ENCODE measurements at regions not wholly inside any gene's neighbourhood (a gene's known extent, or its start where the extent isn't known, plus 50 kb on each side); places are given as distances from the start of the nearest gene placed in this dataset.

DNA sequence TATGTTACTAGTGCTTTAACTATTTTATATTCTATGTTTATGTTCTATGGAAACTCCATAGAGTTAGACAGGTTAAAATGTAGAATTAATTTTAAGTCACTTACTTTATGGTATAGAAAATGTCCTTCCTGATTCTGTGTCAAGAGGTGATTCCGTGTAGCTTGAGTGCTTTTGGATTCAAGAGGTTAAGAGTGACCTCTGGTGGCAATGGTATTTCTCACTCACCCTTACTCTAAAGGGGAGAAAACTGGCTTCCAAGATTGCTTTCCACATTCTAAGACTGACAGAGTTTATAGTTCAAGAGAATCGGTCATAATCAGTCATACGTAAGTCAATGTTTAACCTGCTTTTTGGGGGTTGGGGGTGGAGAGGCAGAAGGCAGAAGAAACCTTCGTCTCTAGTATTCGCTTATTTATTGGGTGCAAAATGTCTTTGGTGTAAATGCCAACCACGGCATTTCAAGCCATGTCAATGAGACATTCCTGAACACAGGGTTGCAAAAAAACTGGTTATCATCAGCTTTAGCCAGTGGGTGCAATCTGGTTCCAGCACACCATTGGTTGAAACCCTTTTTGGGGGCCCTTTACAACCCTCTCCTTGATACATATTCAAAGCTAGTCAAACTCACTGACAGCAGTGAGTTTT lies 92.0 kb upstream of the VGLL3 start:
- CTCF ChIA-PET = interaction anchor here (0.7 to 3.7 kb wide), 11 partner anchors 9 to 380 kb away, joined by 3 to 35 read pairs (median 4); no protein-coding TSS in a partner anchor
- TF ChIP-seq SOX15 (CRISPR knock-in tag; IDR thresholded peaks at IDR 0.05) (no peak), ZBTB21 (CRISPR knock-in tag; IDR thresholded peaks at IDR 0.05; ENCODE audit: borderline replicate concordance) (no peak), CREM (CRISPR knock-in tag; IDR thresholded peaks at IDR 0.05) (no peak)
- TF ChIP-seq, protein P1, sequence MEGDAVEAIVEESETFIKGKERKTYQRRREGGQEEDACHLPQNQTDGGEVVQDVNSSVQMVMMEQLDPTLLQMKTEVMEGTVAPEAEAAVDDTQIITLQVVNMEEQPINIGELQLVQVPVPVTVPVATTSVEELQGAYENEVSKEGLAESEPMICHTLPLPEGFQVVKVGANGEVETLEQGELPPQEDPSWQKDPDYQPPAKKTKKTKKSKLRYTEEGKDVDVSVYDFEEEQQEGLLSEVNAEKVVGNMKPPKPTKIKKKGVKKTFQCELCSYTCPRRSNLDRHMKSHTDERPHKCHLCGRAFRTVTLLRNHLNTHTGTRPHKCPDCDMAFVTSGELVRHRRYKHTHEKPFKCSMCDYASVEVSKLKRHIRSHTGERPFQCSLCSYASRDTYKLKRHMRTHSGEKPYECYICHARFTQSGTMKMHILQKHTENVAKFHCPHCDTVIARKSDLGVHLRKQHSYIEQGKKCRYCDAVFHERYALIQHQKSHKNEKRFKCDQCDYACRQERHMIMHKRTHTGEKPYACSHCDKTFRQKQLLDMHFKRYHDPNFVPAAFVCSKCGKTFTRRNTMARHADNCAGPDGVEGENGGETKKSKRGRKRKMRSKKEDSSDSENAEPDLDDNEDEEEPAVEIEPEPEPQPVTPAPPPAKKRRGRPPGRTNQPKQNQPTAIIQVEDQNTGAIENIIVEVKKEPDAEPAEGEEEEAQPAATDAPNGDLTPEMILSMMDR (IDR thresholded peaks at IDR 0.05) = 0 out of 2 replicates have a peak, but pooled peaks have one; percentile 21
- peak; percentile 95 for ATAC-seq
- Mint-ChIP-seq H3K9me3 (no peaks in the 10 kb centered on the region), H3K27me3 (ENCODE audit: low read depth) (no peaks in the 10 kb centered on the region; the same call in 1 of the 2 replicates), H3K4me1 (peaks cover 13% of the 10 kb centered on the region), H3K36me3 (no peaks in the 10 kb centered on the region), H3K4me3 (no peak overlapping the region), H3K27ac (no peak overlapping the region; the same call in 1 of the 2 replicates)
- POLR2A ChIA-PET = no interaction called here
- DNase-seq (ENCODE audit: low spot score) = no peak

DNA sequence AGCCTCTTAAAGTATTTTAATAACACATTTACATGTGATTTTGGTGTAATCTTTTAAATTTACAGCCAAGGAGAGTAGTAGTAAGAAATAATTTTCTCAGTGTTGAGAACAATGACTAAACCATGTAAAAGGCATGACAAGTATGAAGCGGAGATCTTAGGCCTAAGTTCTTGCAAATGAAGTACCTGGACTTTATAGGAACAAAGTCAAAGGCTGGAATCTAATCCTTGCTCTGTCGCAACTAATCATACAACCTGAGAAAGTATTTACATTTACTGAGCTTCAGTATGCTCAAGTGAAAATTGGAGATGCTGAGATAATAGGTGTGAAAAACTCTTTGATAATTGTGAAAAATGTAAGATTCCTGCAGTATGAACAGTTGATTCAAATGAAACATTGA lies 86.4 kb upstream of the VGLL3 start:
- DNase-seq (ENCODE audit: low spot score) = no peak
- Mint-ChIP-seq H3K27me3 (ENCODE audit: low read depth) (no peaks in the 10 kb centered on the region), H3K4me3 (no peak overlapping the region), H3K27ac (no peak overlapping the region), H3K9me3 (no peaks in the 10 kb centered on the region), H3K36me3 (no peaks in the 10 kb centered on the region), H3K4me1 (no peaks in the 10 kb centered on the region)
- POLR2A ChIA-PET = no interaction called here
- TF ChIP-seq, protein P2, sequence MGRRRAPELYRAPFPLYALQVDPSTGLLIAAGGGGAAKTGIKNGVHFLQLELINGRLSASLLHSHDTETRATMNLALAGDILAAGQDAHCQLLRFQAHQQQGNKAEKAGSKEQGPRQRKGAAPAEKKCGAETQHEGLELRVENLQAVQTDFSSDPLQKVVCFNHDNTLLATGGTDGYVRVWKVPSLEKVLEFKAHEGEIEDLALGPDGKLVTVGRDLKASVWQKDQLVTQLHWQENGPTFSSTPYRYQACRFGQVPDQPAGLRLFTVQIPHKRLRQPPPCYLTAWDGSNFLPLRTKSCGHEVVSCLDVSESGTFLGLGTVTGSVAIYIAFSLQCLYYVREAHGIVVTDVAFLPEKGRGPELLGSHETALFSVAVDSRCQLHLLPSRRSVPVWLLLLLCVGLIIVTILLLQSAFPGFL (CRISPR knock-in tag; IDR thresholded peaks at IDR 0.05; ENCODE audit: borderline replicate concordance) = no peak
- no peak for TF ChIP-seq ZNF423 (CRISPR knock-in tag; IDR thresholded peaks at IDR 0.05)
- no peak for TF ChIP-seq NFYB (CRISPR knock-in tag; conservative IDR thresholded peaks at IDR 0.05; ENCODE audit: low read depth)
- TF ChIP-seq, protein P3, sequence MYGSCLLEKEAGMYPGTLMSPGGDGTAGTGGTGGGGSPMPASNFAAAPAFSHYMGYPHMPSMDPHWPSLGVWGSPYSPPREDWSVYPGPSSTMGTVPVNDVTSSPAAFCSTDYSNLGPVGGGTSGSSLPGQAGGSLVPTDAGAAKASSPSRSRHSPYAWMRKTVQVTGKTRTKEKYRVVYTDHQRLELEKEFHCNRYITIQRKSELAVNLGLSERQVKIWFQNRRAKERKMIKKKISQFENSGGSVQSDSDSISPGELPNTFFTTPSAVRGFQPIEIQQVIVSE (CRISPR knock-in tag; IDR thresholded peaks at IDR 0.05; ENCODE audit: borderline replicate concordance) = no peak
- TF ChIP-seq, protein P4, sequence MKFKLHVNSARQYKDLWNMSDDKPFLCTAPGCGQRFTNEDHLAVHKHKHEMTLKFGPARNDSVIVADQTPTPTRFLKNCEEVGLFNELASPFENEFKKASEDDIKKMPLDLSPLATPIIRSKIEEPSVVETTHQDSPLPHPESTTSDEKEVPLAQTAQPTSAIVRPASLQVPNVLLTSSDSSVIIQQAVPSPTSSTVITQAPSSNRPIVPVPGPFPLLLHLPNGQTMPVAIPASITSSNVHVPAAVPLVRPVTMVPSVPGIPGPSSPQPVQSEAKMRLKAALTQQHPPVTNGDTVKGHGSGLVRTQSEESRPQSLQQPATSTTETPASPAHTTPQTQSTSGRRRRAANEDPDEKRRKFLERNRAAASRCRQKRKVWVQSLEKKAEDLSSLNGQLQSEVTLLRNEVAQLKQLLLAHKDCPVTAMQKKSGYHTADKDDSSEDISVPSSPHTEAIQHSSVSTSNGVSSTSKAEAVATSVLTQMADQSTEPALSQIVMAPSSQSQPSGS (CRISPR knock-in tag; IDR thresholded peaks at IDR 0.05; ENCODE audit: borderline replicate concordance, low read depth) = no peak
- TF ChIP-seq GTF2I (CRISPR knock-in tag; conservative IDR thresholded peaks at IDR 0.05) = no peak
- TF ChIP-seq ZNF219 (CRISPR knock-in tag; IDR thresholded peaks at IDR 0.05; ENCODE audit: borderline replicate concordance) = no peak
- TF ChIP-seq ZBTB21 (CRISPR knock-in tag; IDR thresholded peaks at IDR 0.05; ENCODE audit: borderline replicate concordance) = no peak
- no peak for TF ChIP-seq CREM (CRISPR knock-in tag; IDR thresholded peaks at IDR 0.05)
- TF ChIP-seq JUN (CRISPR knock-in tag; IDR thresholded peaks at IDR 0.05) = no peak
- TF ChIP-seq, protein P5, sequence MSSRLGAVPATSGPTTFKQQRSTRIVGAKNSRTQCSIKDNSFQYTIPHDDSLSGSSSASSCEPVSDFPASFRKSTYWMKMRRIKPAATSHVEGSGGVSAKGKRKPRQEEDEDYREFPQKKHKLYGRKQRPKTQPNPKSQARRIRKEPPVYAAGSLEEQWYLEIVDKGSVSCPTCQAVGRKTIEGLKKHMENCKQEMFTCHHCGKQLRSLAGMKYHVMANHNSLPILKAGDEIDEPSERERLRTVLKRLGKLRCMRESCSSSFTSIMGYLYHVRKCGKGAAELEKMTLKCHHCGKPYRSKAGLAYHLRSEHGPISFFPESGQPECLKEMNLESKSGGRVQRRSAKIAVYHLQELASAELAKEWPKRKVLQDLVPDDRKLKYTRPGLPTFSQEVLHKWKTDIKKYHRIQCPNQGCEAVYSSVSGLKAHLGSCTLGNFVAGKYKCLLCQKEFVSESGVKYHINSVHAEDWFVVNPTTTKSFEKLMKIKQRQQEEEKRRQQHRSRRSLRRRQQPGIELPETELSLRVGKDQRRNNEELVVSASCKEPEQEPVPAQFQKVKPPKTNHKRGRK (CRISPR knock-in tag; IDR thresholded peaks at IDR 0.05; ENCODE audit: borderline replicate concordance) = no peak
- TF ChIP-seq NR2C2 (CRISPR knock-in tag; IDR thresholded peaks at IDR 0.05) = no peak
- TF ChIP-seq ZNF671 (CRISPR knock-in tag; IDR thresholded peaks at IDR 0.05) = no peak
- TF ChIP-seq, protein P6, sequence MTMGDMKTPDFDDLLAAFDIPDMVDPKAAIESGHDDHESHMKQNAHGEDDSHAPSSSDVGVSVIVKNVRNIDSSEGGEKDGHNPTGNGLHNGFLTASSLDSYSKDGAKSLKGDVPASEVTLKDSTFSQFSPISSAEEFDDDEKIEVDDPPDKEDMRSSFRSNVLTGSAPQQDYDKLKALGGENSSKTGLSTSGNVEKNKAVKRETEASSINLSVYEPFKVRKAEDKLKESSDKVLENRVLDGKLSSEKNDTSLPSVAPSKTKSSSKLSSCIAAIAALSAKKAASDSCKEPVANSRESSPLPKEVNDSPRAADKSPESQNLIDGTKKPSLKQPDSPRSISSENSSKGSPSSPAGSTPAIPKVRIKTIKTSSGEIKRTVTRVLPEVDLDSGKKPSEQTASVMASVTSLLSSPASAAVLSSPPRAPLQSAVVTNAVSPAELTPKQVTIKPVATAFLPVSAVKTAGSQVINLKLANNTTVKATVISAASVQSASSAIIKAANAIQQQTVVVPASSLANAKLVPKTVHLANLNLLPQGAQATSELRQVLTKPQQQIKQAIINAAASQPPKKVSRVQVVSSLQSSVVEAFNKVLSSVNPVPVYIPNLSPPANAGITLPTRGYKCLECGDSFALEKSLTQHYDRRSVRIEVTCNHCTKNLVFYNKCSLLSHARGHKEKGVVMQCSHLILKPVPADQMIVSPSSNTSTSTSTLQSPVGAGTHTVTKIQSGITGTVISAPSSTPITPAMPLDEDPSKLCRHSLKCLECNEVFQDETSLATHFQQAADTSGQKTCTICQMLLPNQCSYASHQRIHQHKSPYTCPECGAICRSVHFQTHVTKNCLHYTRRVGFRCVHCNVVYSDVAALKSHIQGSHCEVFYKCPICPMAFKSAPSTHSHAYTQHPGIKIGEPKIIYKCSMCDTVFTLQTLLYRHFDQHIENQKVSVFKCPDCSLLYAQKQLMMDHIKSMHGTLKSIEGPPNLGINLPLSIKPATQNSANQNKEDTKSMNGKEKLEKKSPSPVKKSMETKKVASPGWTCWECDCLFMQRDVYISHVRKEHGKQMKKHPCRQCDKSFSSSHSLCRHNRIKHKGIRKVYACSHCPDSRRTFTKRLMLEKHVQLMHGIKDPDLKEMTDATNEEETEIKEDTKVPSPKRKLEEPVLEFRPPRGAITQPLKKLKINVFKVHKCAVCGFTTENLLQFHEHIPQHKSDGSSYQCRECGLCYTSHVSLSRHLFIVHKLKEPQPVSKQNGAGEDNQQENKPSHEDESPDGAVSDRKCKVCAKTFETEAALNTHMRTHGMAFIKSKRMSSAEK (CRISPR knock-in tag; IDR thresholded peaks at IDR 0.05; ENCODE audit: borderline replicate concordance) = no peak
- no peak for TF ChIP-seq ZNF396 (CRISPR knock-in tag; IDR thresholded peaks at IDR 0.05; ENCODE audit: borderline replicate concordance)
- TF ChIP-seq, protein P7, sequence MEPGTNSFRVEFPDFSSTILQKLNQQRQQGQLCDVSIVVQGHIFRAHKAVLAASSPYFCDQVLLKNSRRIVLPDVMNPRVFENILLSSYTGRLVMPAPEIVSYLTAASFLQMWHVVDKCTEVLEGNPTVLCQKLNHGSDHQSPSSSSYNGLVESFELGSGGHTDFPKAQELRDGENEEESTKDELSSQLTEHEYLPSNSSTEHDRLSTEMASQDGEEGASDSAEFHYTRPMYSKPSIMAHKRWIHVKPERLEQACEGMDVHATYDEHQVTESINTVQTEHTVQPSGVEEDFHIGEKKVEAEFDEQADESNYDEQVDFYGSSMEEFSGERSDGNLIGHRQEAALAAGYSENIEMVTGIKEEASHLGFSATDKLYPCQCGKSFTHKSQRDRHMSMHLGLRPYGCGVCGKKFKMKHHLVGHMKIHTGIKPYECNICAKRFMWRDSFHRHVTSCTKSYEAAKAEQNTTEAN (CRISPR knock-in tag; IDR thresholded peaks at IDR 0.05) = no peak
- TF ChIP-seq ZNF232 (CRISPR knock-in tag; IDR thresholded peaks at IDR 0.05) = no peak
- no peak for ATAC-seq
- CTCF ChIA-PET = no interaction called here
